ENCODE measurements at regions not wholly inside any gene's neighbourhood (a gene's known extent, or its start where the extent isn't known, plus 50 kb on each side); places are given as distances from the start of the nearest gene placed in this dataset.

DNA sequence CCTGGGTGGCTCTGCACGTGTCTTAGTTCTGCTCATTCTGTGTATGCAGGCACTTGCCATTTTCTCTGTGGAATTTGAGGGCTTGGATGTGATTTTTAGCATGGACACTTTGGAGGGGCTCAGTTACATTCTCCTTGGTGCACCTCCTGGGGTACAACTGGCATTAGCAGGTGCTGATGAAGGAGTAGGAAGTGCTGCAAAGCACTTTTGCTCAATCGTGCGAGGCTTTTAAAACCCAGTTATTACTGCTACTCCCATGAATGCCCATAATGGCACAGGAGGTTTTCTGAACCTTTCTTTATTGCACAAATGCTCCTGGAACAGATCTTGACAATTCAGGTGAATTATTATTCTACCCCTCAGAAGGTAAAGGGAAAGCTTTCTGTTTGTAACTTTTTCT, 78.7 kb downstream of the SLC25A47 start:
- ChIA-PET CTCF (interaction anchor here (1.0 kb wide), 1 partner anchor 24 kb away, joined by 3 read pairs; no protein-coding TSS in a partner anchor), POLR2A (no interaction called here)
- H3K27ac Mint-ChIP-seq, result no peak overlapping the region
- H3K4me3 Mint-ChIP-seq, result no peak overlapping the region
- no peaks in the 10 kb centered on the region for H3K36me3 Mint-ChIP-seq (ENCODE audit: low read depth)
- TF ChIP-seq, protein P1, sequence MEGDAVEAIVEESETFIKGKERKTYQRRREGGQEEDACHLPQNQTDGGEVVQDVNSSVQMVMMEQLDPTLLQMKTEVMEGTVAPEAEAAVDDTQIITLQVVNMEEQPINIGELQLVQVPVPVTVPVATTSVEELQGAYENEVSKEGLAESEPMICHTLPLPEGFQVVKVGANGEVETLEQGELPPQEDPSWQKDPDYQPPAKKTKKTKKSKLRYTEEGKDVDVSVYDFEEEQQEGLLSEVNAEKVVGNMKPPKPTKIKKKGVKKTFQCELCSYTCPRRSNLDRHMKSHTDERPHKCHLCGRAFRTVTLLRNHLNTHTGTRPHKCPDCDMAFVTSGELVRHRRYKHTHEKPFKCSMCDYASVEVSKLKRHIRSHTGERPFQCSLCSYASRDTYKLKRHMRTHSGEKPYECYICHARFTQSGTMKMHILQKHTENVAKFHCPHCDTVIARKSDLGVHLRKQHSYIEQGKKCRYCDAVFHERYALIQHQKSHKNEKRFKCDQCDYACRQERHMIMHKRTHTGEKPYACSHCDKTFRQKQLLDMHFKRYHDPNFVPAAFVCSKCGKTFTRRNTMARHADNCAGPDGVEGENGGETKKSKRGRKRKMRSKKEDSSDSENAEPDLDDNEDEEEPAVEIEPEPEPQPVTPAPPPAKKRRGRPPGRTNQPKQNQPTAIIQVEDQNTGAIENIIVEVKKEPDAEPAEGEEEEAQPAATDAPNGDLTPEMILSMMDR (IDR thresholded peaks at IDR 0.05), result no peak
- no peaks in the 10 kb centered on the region for H3K9me3 Mint-ChIP-seq
- ATAC-seq (no peak), DNase-seq (no peak)
- H3K27me3 Mint-ChIP-seq, result no peaks in the 10 kb centered on the region
- intact Hi-C loops (cut with micrococcal nuclease), result no loop called here
- peaks cover 21% of the 10 kb centered on the region for H3K4me1 Mint-ChIP-seq (ENCODE audit: low read depth)

DNA sequence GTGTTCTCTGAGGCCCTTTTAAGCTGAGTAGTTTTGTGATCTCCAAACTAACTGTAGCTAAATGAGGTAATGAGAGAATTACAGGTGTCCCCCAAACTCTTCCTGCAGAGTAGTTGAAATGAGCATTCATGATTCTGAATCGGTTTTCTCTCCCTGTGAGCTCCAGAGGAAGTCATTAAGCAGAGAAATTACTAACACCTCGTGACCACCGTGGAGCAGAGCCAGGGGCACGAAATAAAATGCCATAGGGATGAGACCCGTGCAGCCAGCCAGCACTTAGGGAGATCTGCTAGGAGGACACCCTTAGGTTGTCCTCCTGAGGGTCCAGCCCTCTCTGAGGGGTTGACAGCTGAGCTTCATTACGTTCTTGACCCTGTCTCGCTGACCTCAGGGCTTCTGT, 79.5 kb downstream of the SLC25A47 start:
- ChIA-PET POLR2A (interaction anchor here (0.9 kb wide), 1 partner anchor 31 kb away, joined by 3 read pairs; no protein-coding TSS in a partner anchor), CTCF (interaction anchor here (1.0 to 1.3 kb wide), 2 partner anchors 17 to 25 kb away, joined by 3 read pairs; no protein-coding TSS in a partner anchor)
- Mint-ChIP-seq H3K4me1 (ENCODE audit: low read depth) (peaks cover 29% of the 10 kb centered on the region), H3K27me3 (no peaks in the 10 kb centered on the region), H3K27ac (no peak overlapping the region), H3K9me3 (no peaks in the 10 kb centered on the region), H3K36me3 (ENCODE audit: low read depth) (no peaks in the 10 kb centered on the region), H3K4me3 (no peak overlapping the region)
- no peak for ATAC-seq
- intact Hi-C loops (cut with micrococcal nuclease), result no loop called here
- no peak for DNase-seq
- TF ChIP-seq, protein P1 (IDR thresholded peaks at IDR 0.05), result no peak

DNA sequence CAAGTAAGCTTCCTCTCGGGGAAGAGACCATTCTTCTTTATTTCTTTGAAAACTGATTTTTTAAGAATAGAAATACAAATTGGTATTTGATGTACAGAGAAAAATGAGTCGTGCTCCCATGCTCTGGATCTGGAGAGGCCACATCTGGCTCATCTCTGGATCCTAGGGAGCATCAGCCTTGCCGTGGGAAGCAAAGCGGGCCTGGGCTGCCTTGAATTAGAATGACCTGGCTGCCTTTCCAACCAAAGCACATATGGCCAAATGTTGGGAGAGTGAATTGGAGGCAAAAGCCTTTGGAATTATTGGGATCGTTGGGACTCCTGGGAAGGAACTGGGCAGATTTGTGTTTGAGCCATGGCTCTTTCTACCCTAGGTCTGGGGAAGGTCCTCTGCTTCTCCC, 80.0 kb downstream of the SLC25A47 start:
- H3K9me3 Mint-ChIP-seq, result no peaks in the 10 kb centered on the region
- POLR2A ChIA-PET, result interaction anchor here (0.9 kb wide), 1 partner anchor 31 kb away, joined by 3 read pairs; no protein-coding TSS in a partner anchor
- CTCF ChIA-PET, result interaction anchor here (1.3 kb wide), 1 partner anchor 18 kb away, joined by 3 read pairs; no protein-coding TSS in a partner anchor
- H3K36me3 Mint-ChIP-seq (ENCODE audit: low read depth), result no peaks in the 10 kb centered on the region
- peaks cover 34% of the 10 kb centered on the region for H3K4me1 Mint-ChIP-seq (ENCODE audit: low read depth)
- no peaks in the 10 kb centered on the region for H3K27me3 Mint-ChIP-seq
- no peak for DNase-seq
- H3K27ac Mint-ChIP-seq, result no peak overlapping the region
- intact Hi-C loops (cut with micrococcal nuclease), result no loop called here
- ATAC-seq, result no peak
- H3K4me3 Mint-ChIP-seq, result no peak overlapping the region
- TF ChIP-seq, protein P1 (IDR thresholded peaks at IDR 0.05), result no peak

DNA sequence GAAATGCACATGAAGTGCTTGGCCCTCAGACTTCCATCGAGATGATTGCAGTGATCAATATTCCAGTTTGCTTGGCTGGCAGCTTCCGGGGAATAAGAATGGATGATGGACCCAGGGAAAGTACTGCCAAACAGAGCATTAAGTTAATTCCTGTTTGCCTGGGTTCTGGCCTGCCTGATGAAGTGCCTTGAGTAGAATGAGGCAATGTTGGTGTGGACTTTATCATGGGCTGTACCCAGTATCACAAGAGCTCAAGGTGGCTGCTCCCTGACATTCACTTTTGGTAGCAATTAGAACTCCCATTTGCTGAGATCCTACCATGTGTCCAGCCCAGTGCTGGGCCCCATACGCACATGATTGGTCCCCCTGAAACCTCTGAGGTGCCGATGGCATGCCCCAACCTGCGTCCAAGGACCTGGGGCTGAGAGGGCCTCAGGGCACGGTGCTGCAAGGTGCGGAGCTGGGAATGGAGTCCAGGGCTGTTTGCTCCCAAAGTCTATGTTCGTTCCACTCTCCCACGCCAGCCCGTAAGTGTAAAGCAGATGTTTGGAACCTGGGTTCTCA, 80.7 kb downstream of the SLC25A47 start:
- DNase-seq, result no peak
- no peaks in the 10 kb centered on the region for H3K36me3 Mint-ChIP-seq (ENCODE audit: low read depth)
- peaks cover 36% of the 10 kb centered on the region for H3K4me1 Mint-ChIP-seq (ENCODE audit: low read depth)
- H3K27ac Mint-ChIP-seq, result no peak overlapping the region
- intact Hi-C loops (cut with micrococcal nuclease), result no loop called here
- no peak for ATAC-seq
- TF ChIP-seq, protein P1 (IDR thresholded peaks at IDR 0.05), result no peak
- ChIA-PET POLR2A (no interaction called here), CTCF (interaction anchor here (1.1 to 1.3 kb wide), 2 partner anchors 19 to 20 kb away, joined by 3 to 4 read pairs; no protein-coding TSS in a partner anchor)
- no peaks in the 10 kb centered on the region for H3K27me3 Mint-ChIP-seq
- H3K9me3 Mint-ChIP-seq, result no peaks in the 10 kb centered on the region
- no peak overlapping the region for H3K4me3 Mint-ChIP-seq

DNA sequence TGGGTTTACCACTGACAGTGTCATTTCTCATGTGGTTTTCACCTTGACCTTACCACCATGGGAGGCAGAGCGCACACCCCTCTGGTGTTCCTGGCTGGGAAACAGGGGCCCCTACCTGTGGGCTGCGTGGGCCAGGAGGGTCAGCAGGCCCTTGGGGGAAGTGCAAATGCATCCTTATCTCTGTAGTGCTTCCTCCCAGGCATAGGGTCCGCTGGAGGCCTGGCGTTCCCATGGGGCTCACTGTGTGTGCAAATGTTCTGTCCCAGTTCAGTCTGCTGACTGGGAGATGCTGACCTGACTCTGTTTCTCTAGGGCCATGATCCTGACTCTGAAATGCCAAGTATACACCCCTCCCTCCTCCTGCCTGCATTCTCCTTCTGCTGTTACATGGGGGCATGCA, 81.3 kb downstream of the SLC25A47 start:
- no peak overlapping the region for H3K27ac Mint-ChIP-seq
- POLR2A ChIA-PET, result no interaction called here

More for the DNA sequence above, 81.3 kb downstream of the SLC25A47 start:
- H3K27me3 Mint-ChIP-seq, result no peaks in the 10 kb centered on the region
- no peaks in the 10 kb centered on the region for H3K9me3 Mint-ChIP-seq
- H3K36me3 Mint-ChIP-seq (ENCODE audit: low read depth), result no peaks in the 10 kb centered on the region
- intact Hi-C loops (cut with micrococcal nuclease), result no loop called here
- TF ChIP-seq, protein P1 (IDR thresholded peaks at IDR 0.05), result no peak
- no peak overlapping the region for H3K4me3 Mint-ChIP-seq
- DNase-seq (no peak), ATAC-seq (no peak)
- CTCF ChIA-PET, result interaction anchor here (1.1 kb wide), 1 partner anchor 21 kb away, joined by 4 read pairs; no protein-coding TSS in a partner anchor
- peaks cover 36% of the 10 kb centered on the region for H3K4me1 Mint-ChIP-seq (ENCODE audit: low read depth)
